ENCODE measurements at regions not wholly inside any gene's neighbourhood (a gene's known extent, or its start where the extent isn't known, plus 50 kb on each side); places are given as distances from the start of the nearest gene placed in this dataset.

GRCh38 chr6:109896341-109896740 lies 81.8 kb upstream of the GPR6 start:
- Histone ChIP-seq H3K9me3 (ENCODE audit: control insufficient read depth, low read length) (no peaks in the 10 kb centered on the region), H3K79me2 (no peaks in the 10 kb centered on the region), H3K9ac (no peak overlapping the region), H3K27ac (peak overlapping the region; percentile 72), H3K4me2 (ENCODE audit: low read length) (no peak overlapping the region), H2AFZ (peak overlapping the region; percentile 63), H3K4me1 (peaks cover 31% of the 10 kb centered on the region), H3K4me3 (ENCODE audit: low read depth, low read length) (no peak overlapping the region), H3K36me3 (ENCODE audit: control insufficient read depth, insufficient read depth, low read length) (no peaks in the 10 kb centered on the region), H3K27me3 (ENCODE audit: control insufficient read depth, insufficient read depth, low read length) (no peaks in the 10 kb centered on the region)
- no peak for TF ChIP-seq CTCF (IDR thresholded peaks at IDR 0.05)

- no peaks in the 10 kb centered on the region for H3K27me3 ChIP-seq (ENCODE audit: control insufficient read depth, insufficient read depth, low read length)
These were observed 81.1 kb upstream of the GPR6 start for GRCh38 chr6:109897025-109897424.

GRCh38 chr6:109897561-109898080 lies 80.5 kb upstream of the GPR6 start:
- no peaks in the 10 kb centered on the region for H3K36me3 ChIP-seq (ENCODE audit: control insufficient read depth, insufficient read depth, low read length)
- H3K9me3 ChIP-seq (ENCODE audit: control insufficient read depth, low read length): no peaks in the 10 kb centered on the region
- H3K4me3 ChIP-seq (ENCODE audit: low read depth, low read length): no peak overlapping the region
- H3K9ac ChIP-seq: no peak overlapping the region
- no peak for TF ChIP-seq CTCF (IDR thresholded peaks at IDR 0.05)
- no peak overlapping the region for H3K4me2 ChIP-seq (ENCODE audit: low read length)
- peak overlapping the region; percentile 63 for H2AFZ ChIP-seq
- H3K27me3 ChIP-seq (ENCODE audit: control insufficient read depth, insufficient read depth, low read length): no peaks in the 10 kb centered on the region
- no peaks in the 10 kb centered on the region for H3K79me2 ChIP-seq
- H3K27ac ChIP-seq: no peak overlapping the region
- H3K4me1 ChIP-seq: peaks cover 21% of the 10 kb centered on the region

More at GRCh38 chr6:109897025-109897424, 81.1 kb upstream of the GPR6 start:
- Histone ChIP-seq H3K4me2 (ENCODE audit: low read length) (no peak overlapping the region), H3K4me1 (peaks cover 27% of the 10 kb centered on the region), H3K36me3 (ENCODE audit: control insufficient read depth, insufficient read depth, low read length) (no peaks in the 10 kb centered on the region), H3K9ac (no peak overlapping the region), H3K9me3 (ENCODE audit: control insufficient read depth, low read length) (no peaks in the 10 kb centered on the region), H2AFZ (peak overlapping the region; percentile 63), H3K4me3 (ENCODE audit: low read depth, low read length) (no peak overlapping the region), H3K79me2 (no peaks in the 10 kb centered on the region), H3K27ac (peak overlapping the region; percentile 72)
- no peak for TF ChIP-seq CTCF (IDR thresholded peaks at IDR 0.05)

- H3K9ac ChIP-seq: no peak overlapping the region
- H2AFZ ChIP-seq: peak overlapping the region; percentile 6
- H3K79me2 ChIP-seq: no peaks in the 10 kb centered on the region
- no peak overlapping the region for H3K27ac ChIP-seq
- H3K9me3 ChIP-seq (ENCODE audit: control insufficient read depth, low read length): no peaks in the 10 kb centered on the region
- H3K27me3 ChIP-seq (ENCODE audit: control insufficient read depth, insufficient read depth, low read length): no peaks in the 10 kb centered on the region
- H3K4me3 ChIP-seq (ENCODE audit: low read depth, low read length): no peak overlapping the region
- no peak overlapping the region for H3K4me2 ChIP-seq (ENCODE audit: low read length)
- TF ChIP-seq CTCF (IDR thresholded peaks at IDR 0.05): no peak
- H3K36me3 ChIP-seq (ENCODE audit: control insufficient read depth, insufficient read depth, low read length): no peaks in the 10 kb centered on the region
- H3K4me1 ChIP-seq: peaks cover 9% of the 10 kb centered on the region
These were observed 76.1 kb upstream of the GPR6 start for GRCh38 chr6:109901976-109902375.

GRCh38 chr6:109902870-109903269 lies 75.2 kb upstream of the GPR6 start:
- Histone ChIP-seq H2AFZ (no peak overlapping the region), H3K9ac (no peak overlapping the region), H3K4me2 (ENCODE audit: low read length) (no peak overlapping the region), H3K4me1 (peaks cover 4% of the 10 kb centered on the region), H3K27me3 (ENCODE audit: control insufficient read depth, insufficient read depth, low read length) (no peaks in the 10 kb centered on the region), H3K79me2 (no peaks in the 10 kb centered on the region), H3K27ac (no peak overlapping the region), H3K36me3 (ENCODE audit: control insufficient read depth, insufficient read depth, low read length) (no peaks in the 10 kb centered on the region), H3K4me3 (ENCODE audit: low read depth, low read length) (no peak overlapping the region), H3K9me3 (ENCODE audit: control insufficient read depth, low read length) (no peaks in the 10 kb centered on the region)
- no peak for TF ChIP-seq CTCF (IDR thresholded peaks at IDR 0.05)

Measured in parathyroid adenoma (tissue), 2 donors.